Caco-2 (cell line): ENCODE measurements at regions not wholly inside any gene's neighbourhood (a gene's known extent, or its start where the extent isn't known, plus 50 kb on each side); places are given as distances from the start of the nearest gene placed in this dataset.
"Not testable (repeated sequence)": the region's sequence is repeated elsewhere in the genome, so short reads cannot be mapped to it uniquely, and the experiment has no call there.

ENCODE experiments used
- BruUV-seq: library from RNA; stranded (reverse); fragments of 400-500 nt; replicated peaks from 2 replicates; lab custom pipeline; 2021; lab: Mats Ljungman, UMichigan
- CTCF ChIA-PET: fragments of 300-600 bp; sonication (Branson Sonifier 250); formaldehyde crosslinking; loops from one replicate; lab custom pipeline; 2022; ENCODE audit warnings: antibody characterized with exemption; lab: Charles Lee
- POLR2A ChIA-PET: fragments of 300-600 bp; sonication (Branson Sonifier 250); formaldehyde crosslinking; loops from one replicate; lab custom pipeline; 2022; ENCODE audit warnings: antibody characterized with exemption; lab: Charles Lee
- DNase-seq, 2 experiments: peaks; one replicate each; pipeline versions ENCODE4 v3.0.0 to v3.0.0-alpha.2; 2020 to 2022
- H3K27me3 ChIP-seq: replicated peaks from 2 replicates; pipeline ENCODE4 v1.6.0; 2011; ENCODE audit warnings: low read length; ENCODE audit not compliant: control insufficient read depth, insufficient read depth
- H3K36me3 ChIP-seq: 2 replicates; pipeline ENCODE4 v1.5.1; 2011; ENCODE audit warnings: low read length; ENCODE audit not compliant: control insufficient read depth, insufficient read depth
- H3K4me1 ChIP-seq: fragments of 250-450 bp; sonication (Bioruptor Pico); 2 replicates; pipeline ENCODE4 v1.5.1; 2020; ENCODE audit warnings: mild to moderate bottlenecking
- H3K4me3 ChIP-seq: 2 replicates; pipeline ENCODE4 v1.5.1; 2011; ENCODE audit warnings: low read depth, mild to moderate bottlenecking, control low read depth, low read length
- H3K9me3 ChIP-seq: fragments of 250-450 bp; sonication (Bioruptor Pico); 2 replicates; pipeline ENCODE4 v1.5.1; 2020; ENCODE audit warnings: mild to moderate bottlenecking, moderate library complexity
- H3K27ac Mint-ChIP-seq: one replicate; pipeline ENCODE4 v1.8.0; 2022; ENCODE audit warnings: mixed read lengths; ENCODE audit not compliant: unreplicated experiment
- H3K27me3 Mint-ChIP-seq: one replicate; pipeline ENCODE4 v1.8.0; 2022; ENCODE audit warnings: mixed read lengths; ENCODE audit not compliant: insufficient read depth, unreplicated experiment
- H3K36me3 Mint-ChIP-seq: one replicate; pipeline ENCODE4 v1.8.0; 2022; ENCODE audit warnings: mild to moderate bottlenecking, mixed read lengths; ENCODE audit not compliant: insufficient read depth, unreplicated experiment
- H3K4me1 Mint-ChIP-seq: one replicate; pipeline ENCODE4 v1.8.0; 2022; ENCODE audit warnings: low read depth, mixed read lengths; ENCODE audit not compliant: unreplicated experiment
- H3K4me3 Mint-ChIP-seq: one replicate; pipeline ENCODE4 v1.8.0; 2022; ENCODE audit warnings: mild to moderate bottlenecking, moderate library complexity, mixed read lengths; ENCODE audit not compliant: unreplicated experiment
- H3K9me3 Mint-ChIP-seq: one replicate; pipeline ENCODE4 v1.8.0; 2022; ENCODE audit warnings: mixed read lengths; ENCODE audit not compliant: unreplicated experiment
- intact Hi-C: fragments of 100-400 bp; cut with micrococcal nuclease; formaldehyde crosslinking; loops from one replicate; pipeline ENCODE4 v1.10.0; 2022; ENCODE audit not compliant: unreplicated experiment

- POLR2A ChIA-PET, CTCF ChIA-PET, H3K27ac Mint-ChIP-seq, H3K4me1 ChIP-seq, H3K9me3 ChIP-seq, H3K27me3 ChIP-seq, intact Hi-C loops, DNase-seq, H3K4me3 ChIP-seq, H3K4me3 Mint-ChIP-seq, H3K36me3 Mint-ChIP-seq, H3K9me3 Mint-ChIP-seq, BruUV-seq, H3K4me1 Mint-ChIP-seq, H3K36me3 ChIP-seq, H3K27me3 Mint-ChIP-seq: not testable (repeated sequence)
Observed at GRCh38 chr4:49262786-49263185, 276.7 kb downstream of the CWH43 start.

- H3K4me3 Mint-ChIP-seq, H3K27me3 ChIP-seq, H3K27me3 Mint-ChIP-seq, POLR2A ChIA-PET, CTCF ChIA-PET, DNase-seq, BruUV-seq, H3K9me3 Mint-ChIP-seq, H3K27ac Mint-ChIP-seq, H3K9me3 ChIP-seq, H3K4me1 ChIP-seq, H3K4me1 Mint-ChIP-seq, intact Hi-C loops, H3K36me3 Mint-ChIP-seq, H3K4me3 ChIP-seq, H3K36me3 ChIP-seq: not testable (repeated sequence)
Observed at GRCh38 chr4:49270435-49270834, 284.4 kb downstream of the CWH43 start.

- H3K27me3 ChIP-seq, H3K4me1 Mint-ChIP-seq, H3K4me3 Mint-ChIP-seq, H3K27ac Mint-ChIP-seq, H3K36me3 Mint-ChIP-seq, POLR2A ChIA-PET, BruUV-seq, H3K36me3 ChIP-seq, CTCF ChIA-PET, H3K9me3 ChIP-seq, H3K4me1 ChIP-seq, H3K27me3 Mint-ChIP-seq, H3K9me3 Mint-ChIP-seq, H3K4me3 ChIP-seq, intact Hi-C loops, DNase-seq: not testable (repeated sequence)
Observed at GRCh38 chr4:49270912-49271311, 284.8 kb downstream of the CWH43 start.

GRCh38 chr4:49285905-49286304 is 299.8 kb downstream of the CWH43 start:
- H3K4me3 Mint-ChIP-seq, H3K9me3 ChIP-seq, H3K4me1 Mint-ChIP-seq, H3K27me3 Mint-ChIP-seq, H3K27me3 ChIP-seq, BruUV-seq, DNase-seq, H3K36me3 ChIP-seq, CTCF ChIA-PET, H3K4me3 ChIP-seq, H3K9me3 Mint-ChIP-seq, POLR2A ChIA-PET, H3K36me3 Mint-ChIP-seq, H3K27ac Mint-ChIP-seq, H3K4me1 ChIP-seq, intact Hi-C loops: not testable (repeated sequence)

GRCh38 chr4:49286926-49287745 is 301.1 kb downstream of the CWH43 start:
- CTCF ChIA-PET, H3K9me3 ChIP-seq, DNase-seq, H3K4me3 Mint-ChIP-seq, H3K27ac Mint-ChIP-seq, H3K9me3 Mint-ChIP-seq, H3K27me3 ChIP-seq, H3K36me3 ChIP-seq, H3K36me3 Mint-ChIP-seq, POLR2A ChIA-PET, H3K4me1 ChIP-seq, H3K4me1 Mint-ChIP-seq, intact Hi-C loops, H3K27me3 Mint-ChIP-seq, BruUV-seq, H3K4me3 ChIP-seq: not testable (repeated sequence)

- H3K27me3 Mint-ChIP-seq, CTCF ChIA-PET, H3K4me3 Mint-ChIP-seq, intact Hi-C loops, H3K27me3 ChIP-seq, H3K36me3 Mint-ChIP-seq, POLR2A ChIA-PET, H3K4me1 Mint-ChIP-seq, H3K4me1 ChIP-seq, H3K9me3 Mint-ChIP-seq, H3K9me3 ChIP-seq, H3K36me3 ChIP-seq, H3K27ac Mint-ChIP-seq, H3K4me3 ChIP-seq, DNase-seq, BruUV-seq: not testable (repeated sequence)
Observed at GRCh38 chr4:49287893-49288292, 301.8 kb downstream of the CWH43 start.

- not testable (repeated sequence) for H3K4me3 ChIP-seq
Observed at GRCh38 chr4:49288796-49289195, 302.7 kb downstream of the CWH43 start.

More at GRCh38 chr4:49288796-49289195, 302.7 kb downstream of the CWH43 start:
- H3K9me3 ChIP-seq, H3K27me3 Mint-ChIP-seq, H3K9me3 Mint-ChIP-seq, POLR2A ChIA-PET, H3K27ac Mint-ChIP-seq, DNase-seq, H3K4me3 Mint-ChIP-seq, BruUV-seq, H3K36me3 ChIP-seq, H3K4me1 Mint-ChIP-seq, H3K27me3 ChIP-seq, H3K4me1 ChIP-seq, H3K36me3 Mint-ChIP-seq, CTCF ChIA-PET, intact Hi-C loops: not testable (repeated sequence)
